HEK293T (cell line): ENCODE measurements at regions not wholly inside any gene's neighbourhood (a gene's known extent, or its start where the extent isn't known, plus 50 kb on each side); places are given as distances from the start of the nearest gene placed in this dataset.

ENCODE experiments used
- ARNT ChIP-seq: fragments of 450-650 bp; IDR thresholded peaks from 2 replicates; pipeline ENCODE4 v1.6.1; 2017; ENCODE audit warnings: mild to moderate bottlenecking
- BHLHE40 ChIP-seq: fragments of 450-650 bp; IDR thresholded peaks from 2 replicates; pipeline ENCODE4 v1.6.1; 2016; ENCODE audit warnings: mild to moderate bottlenecking, moderate library complexity, borderline replicate concordance
- ELF4 ChIP-seq: fragments of 450-650 bp; IDR thresholded peaks from 2 replicates; pipeline ENCODE4 v1.6.1; 2017; ENCODE audit warnings: antibody characterized with exemption
- FOXA1 ChIP-seq: fragments of 450-650 bp; IDR thresholded peaks from 2 replicates; pipeline ENCODE4 v1.6.1; 2016; ENCODE audit warnings: mild to moderate bottlenecking
- FOXM1 ChIP-seq: fragments of 450-650 bp; IDR thresholded peaks from 2 replicates; pipeline ENCODE4 v1.6.1; 2017; ENCODE audit warnings: mild to moderate bottlenecking, borderline replicate concordance
- HDGF ChIP-seq: fragments of 450-650 bp; IDR thresholded peaks from 2 replicates; pipeline ENCODE4 v1.6.1; 2017; ENCODE audit warnings: antibody characterized with exemption, borderline replicate concordance
- L3MBTL2 ChIP-seq: fragments of 450-650 bp; conservative IDR thresholded peaks from 2 replicates; pipeline ENCODE4 v1.6.1; 2016; ENCODE audit warnings: mild to moderate bottlenecking
- LEF1 ChIP-seq: fragments of 450-650 bp; IDR thresholded peaks from 2 replicates; pipeline ENCODE4 v1.6.1; 2017; ENCODE audit warnings: mild to moderate bottlenecking, borderline replicate concordance
- PKNOX1 ChIP-seq: fragments of 450-650 bp; IDR thresholded peaks from 2 replicates; pipeline ENCODE4 v1.6.1; 2016
- SP1 ChIP-seq: fragments of 450-650 bp; IDR thresholded peaks from 2 replicates; pipeline ENCODE4 v1.6.1; 2017
- TARDBP ChIP-seq: fragments of 450-650 bp; IDR thresholded peaks from 2 replicates; pipeline ENCODE4 v1.6.1; 2016

GRCh38 chr15:47661661-47662180 is 55.6 kb upstream of the SEMA6D start:
- TF ChIP-seq LEF1, result no peak
- TF ChIP-seq BHLHE40, result no peak
- TF ChIP-seq HDGF, result no peak
- no peak for TF ChIP-seq SP1
- no peak for TF ChIP-seq TARDBP
- no peak for TF ChIP-seq ELF4
- TF ChIP-seq ARNT, result no peak
- TF ChIP-seq FOXA1, result no peak
- no peak for TF ChIP-seq L3MBTL2
- no peak for TF ChIP-seq PKNOX1
- no peak for TF ChIP-seq FOXM1
